ENCODE measurements at regions not wholly inside any gene's neighbourhood (a gene's known extent, or its start where the extent isn't known, plus 50 kb on each side); places are given as distances from the start of the nearest gene placed in this dataset.

- no peak overlapping the region for H3K27ac ChIP-seq (ENCODE audit: low read length)
- TF ChIP-seq MXI1 (conservative IDR thresholded peaks at IDR 0.05; ENCODE audit: poor library complexity, severe bottlenecking) (no peak), EZH2 (IDR thresholded peaks at IDR 0.05; ENCODE audit: borderline replicate concordance, insufficient read depth, low read length, poor library complexity, severe bottlenecking) (no peak), EP300 (conservative IDR thresholded peaks at IDR 0.05; ENCODE audit: poor library complexity, severe bottlenecking) (no peak), TAF1 (IDR thresholded peaks at IDR 0.05; ENCODE audit: low read depth) (no peak), REST (IDR thresholded peaks at IDR 0.05; ENCODE audit: borderline replicate concordance) (no peak), POLR2AphosphoS5 (IDR thresholded peaks at IDR 0.05) (no peak), RAD21 (conservative IDR thresholded peaks at IDR 0.05) (no peak), SMC3 (conservative IDR thresholded peaks at IDR 0.05; ENCODE audit: poor library complexity) (no peak), CTCF (IDR thresholded peaks at IDR 0.05; ENCODE audit: poor library complexity, severe bottlenecking) (no peak)
- no peaks in the 10 kb centered on the region for H4K20me1 ChIP-seq (ENCODE audit: insufficient read depth)
- no peaks in the 10 kb centered on the region for H3K9me2 ChIP-seq (ENCODE audit: insufficient read depth, low read length)
- H3K27me3 ChIP-seq (ENCODE audit: insufficient read depth, low read depth, low read length): no peaks in the 10 kb centered on the region
- no peak overlapping the region for H2AFZ ChIP-seq (ENCODE audit: low read depth, low read length)
- H3K4me2 ChIP-seq (ENCODE audit: low read length): no peak overlapping the region
- no peaks in the 10 kb centered on the region for H3K79me2 ChIP-seq (replicated peaks; ENCODE audit: insufficient read depth, low read length)
- no peak overlapping the region for H3K9ac ChIP-seq (ENCODE audit: low read length)
- H3K9me3 ChIP-seq (ENCODE audit: low read length): no peaks in the 10 kb centered on the region
- no peak overlapping the region for H3K4me3 ChIP-seq (ENCODE audit: low read length)
- no peaks in the 10 kb centered on the region for H3F3A ChIP-seq (ENCODE audit: insufficient read depth, low read length, poor library complexity, severe bottlenecking)
- H3K36me3 ChIP-seq (ENCODE audit: insufficient read depth, low read length): no peaks in the 10 kb centered on the region
Measured at GRCh38 chrX:38871129-38872029, 70.1 kb downstream of the MID1IP1 start.

GRCh38 chrX:38877366-38877765 lies 76.1 kb downstream of the MID1IP1 start:
- no peak overlapping the region for H3K4me3 ChIP-seq (ENCODE audit: low read length)
- no peak overlapping the region for H2AFZ ChIP-seq (ENCODE audit: low read depth, low read length)
- no peaks in the 10 kb centered on the region for H3K9me3 ChIP-seq (ENCODE audit: low read length)
- no peak overlapping the region for H3K9ac ChIP-seq (ENCODE audit: low read length)
- H3K27ac ChIP-seq (ENCODE audit: low read length): no peak overlapping the region
- TF ChIP-seq EZH2 (IDR thresholded peaks at IDR 0.05; ENCODE audit: borderline replicate concordance, insufficient read depth, low read length, poor library complexity, severe bottlenecking): no peak
- TF ChIP-seq SMC3 (conservative IDR thresholded peaks at IDR 0.05; ENCODE audit: poor library complexity): no peak
- TF ChIP-seq POLR2AphosphoS5 (IDR thresholded peaks at IDR 0.05): no peak
- no peak for TF ChIP-seq TAF1 (IDR thresholded peaks at IDR 0.05; ENCODE audit: low read depth)
- TF ChIP-seq EP300 (conservative IDR thresholded peaks at IDR 0.05; ENCODE audit: poor library complexity, severe bottlenecking): no peak
- no peak for TF ChIP-seq REST (IDR thresholded peaks at IDR 0.05; ENCODE audit: borderline replicate concordance)
- TF ChIP-seq MXI1 (conservative IDR thresholded peaks at IDR 0.05; ENCODE audit: poor library complexity, severe bottlenecking): no peak
- no peak for TF ChIP-seq CTCF (IDR thresholded peaks at IDR 0.05; ENCODE audit: poor library complexity, severe bottlenecking)
- no peak for TF ChIP-seq RAD21 (conservative IDR thresholded peaks at IDR 0.05)
- H3K9me2 ChIP-seq (ENCODE audit: insufficient read depth, low read length): no peaks in the 10 kb centered on the region
- H3K4me2 ChIP-seq (ENCODE audit: low read length): no peak overlapping the region
- H3K79me2 ChIP-seq (replicated peaks; ENCODE audit: insufficient read depth, low read length): no peaks in the 10 kb centered on the region
- H4K20me1 ChIP-seq (ENCODE audit: insufficient read depth): no peaks in the 10 kb centered on the region
- H3K36me3 ChIP-seq (ENCODE audit: insufficient read depth, low read length): no peaks in the 10 kb centered on the region
- H3K27me3 ChIP-seq (ENCODE audit: insufficient read depth, low read depth, low read length): no peaks in the 10 kb centered on the region
- no peaks in the 10 kb centered on the region for H3F3A ChIP-seq (ENCODE audit: insufficient read depth, low read length, poor library complexity, severe bottlenecking)
